ENCODE measurements at regions not wholly inside any gene's neighbourhood (a gene's known extent, or its start where the extent isn't known, plus 50 kb on each side); places are given as distances from the start of the nearest gene placed in this dataset.

- no peak for TF ChIP-seq SCRT1 (tag by site-specific recombination; IDR thresholded peaks at IDR 0.05; ENCODE audit: borderline replicate concordance)
- TF ChIP-seq ZNF350 (tag by site-specific recombination; IDR thresholded peaks at IDR 0.05), result no peak
- TF ChIP-seq ZNF548 (tag by site-specific recombination; IDR thresholded peaks at IDR 0.05), result no peak
- TF ChIP-seq TRIM28 (IDR thresholded peaks at IDR 0.05; ENCODE audit: borderline replicate concordance, low read length), result no peak
Observed at GRCh38 chr12:92509156-92509738, 193.5 kb upstream of the PLEKHG7 start (continued).

- Histone ChIP-seq H3K27ac (ENCODE audit: extremely low read depth, low read depth, low read length) (no peak overlapping the region), H3K36me3 (ENCODE audit: control insufficient read depth in 2 of 2, insufficient read depth in 1 of 2, low read length in 2 of 2) (no peaks in the 10 kb centered on the region), H3K4me1 (ENCODE audit: control insufficient read depth, insufficient read depth, low read length) (no peaks in the 10 kb centered on the region), H3K4me3 (ENCODE audit: low read depth, low read length) (no peak overlapping the region), H3K9me3 (ENCODE audit: control insufficient read depth, insufficient read depth, low read depth, low read length) (no peaks in the 10 kb centered on the region)
- CTCF ChIA-PET, result interaction anchor here (0.7 kb wide), 2 partner anchors 14 to 804 kb away, joined by 3 to 4 read pairs; no protein-coding TSS in a partner anchor
- POLR2A ChIA-PET, result no interaction called here
- TF ChIP-seq GFI1B (tag by site-specific recombination; IDR thresholded peaks at IDR 0.05) (no peak), HOXD13 (CRISPR knock-in tag; IDR thresholded peaks at IDR 0.05; ENCODE audit: borderline replicate concordance) (no peak), ZEB2 (tag by site-specific recombination; IDR thresholded peaks at IDR 0.05) (no peak), SP3 (tag by site-specific recombination; IDR thresholded peaks at IDR 0.05) (no peak), ZNF701 (tag by site-specific recombination; IDR thresholded peaks at IDR 0.05) (no peak), MEIS1 (CRISPR knock-in tag; IDR thresholded peaks at IDR 0.05; ENCODE audit: borderline replicate concordance) (no peak), KLF10 (tag by site-specific recombination; IDR thresholded peaks at IDR 0.05) (no peak), ZNF248 (tag by site-specific recombination; IDR thresholded peaks at IDR 0.05) (no peak), HOXA7 (CRISPR knock-in tag; IDR thresholded peaks at IDR 0.05; ENCODE audit: borderline replicate concordance) (no peak)
- TF ChIP-seq, protein P1, sequence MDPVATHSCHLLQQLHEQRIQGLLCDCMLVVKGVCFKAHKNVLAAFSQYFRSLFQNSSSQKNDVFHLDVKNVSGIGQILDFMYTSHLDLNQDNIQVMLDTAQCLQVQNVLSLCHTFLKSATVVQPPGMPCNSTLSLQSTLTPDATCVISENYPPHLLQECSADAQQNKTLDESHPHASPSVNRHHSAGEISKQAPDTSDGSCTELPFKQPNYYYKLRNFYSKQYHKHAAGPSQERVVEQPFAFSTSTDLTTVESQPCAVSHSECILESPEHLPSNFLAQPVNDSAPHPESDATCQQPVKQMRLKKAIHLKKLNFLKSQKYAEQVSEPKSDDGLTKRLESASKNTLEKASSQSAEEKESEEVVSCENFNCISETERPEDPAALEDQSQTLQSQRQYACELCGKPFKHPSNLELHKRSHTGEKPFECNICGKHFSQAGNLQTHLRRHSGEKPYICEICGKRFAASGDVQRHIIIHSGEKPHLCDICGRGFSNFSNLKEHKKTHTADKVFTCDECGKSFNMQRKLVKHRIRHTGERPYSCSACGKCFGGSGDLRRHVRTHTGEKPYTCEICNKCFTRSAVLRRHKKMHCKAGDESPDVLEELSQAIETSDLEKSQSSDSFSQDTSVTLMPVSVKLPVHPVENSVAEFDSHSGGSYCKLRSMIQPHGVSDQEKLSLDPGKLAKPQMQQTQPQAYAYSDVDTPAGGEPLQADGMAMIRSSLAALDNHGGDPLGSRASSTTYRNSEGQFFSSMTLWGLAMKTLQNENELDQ (tag by site-specific recombination; IDR thresholded peaks at IDR 0.05; ENCODE audit: low read depth), result no peak
Observed at GRCh38 chr12:92506891-92507290, 195.9 kb upstream of the PLEKHG7 start.

DNA sequence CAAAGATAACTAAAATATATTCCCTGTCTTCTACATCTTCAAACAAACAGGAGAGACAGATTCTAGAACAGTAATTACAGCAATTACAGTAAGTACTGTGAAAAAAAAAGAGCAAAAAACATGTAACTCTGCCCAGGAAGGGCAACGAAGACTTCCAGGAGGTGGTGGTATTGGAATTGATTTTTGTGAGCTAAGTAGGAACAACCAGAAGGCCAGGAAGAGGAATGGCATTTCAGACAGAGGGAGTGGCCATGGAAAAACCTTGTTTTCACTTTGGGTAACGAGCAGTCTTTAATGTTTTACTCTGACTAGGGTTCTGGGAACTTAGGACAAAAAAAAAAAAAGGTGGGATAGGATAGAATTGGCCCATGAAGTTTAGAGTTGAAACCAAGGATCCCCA, 196.3 kb upstream of the PLEKHG7 start:
- H3K4me3 ChIP-seq (ENCODE audit: low read depth, low read length), result no peak overlapping the region
- TF ChIP-seq ZNF157 (tag by site-specific recombination; IDR thresholded peaks at IDR 0.05) (no peak), ZXDB (tag by site-specific recombination; IDR thresholded peaks at IDR 0.05) (no peak), SETDB1 (IDR thresholded peaks at IDR 0.05; ENCODE audit: insufficient read length, low read length) (no peak)
- CTCF ChIA-PET, result interaction anchor here (0.6 to 0.7 kb wide), 3 partner anchors 13 to 804 kb away, joined by 3 to 4 read pairs (median 4); no protein-coding TSS in a partner anchor
- no peaks in the 10 kb centered on the region for H3K9me3 ChIP-seq (ENCODE audit: control insufficient read depth, insufficient read depth, low read depth, low read length)
- no peak overlapping the region for H3K27ac ChIP-seq (ENCODE audit: extremely low read depth, low read depth, low read length)
- no peaks in the 10 kb centered on the region for H3K36me3 ChIP-seq (ENCODE audit: control insufficient read depth in 2 of 2, insufficient read depth in 1 of 2, low read length in 2 of 2)
- POLR2A ChIA-PET, result no interaction called here
- H3K4me1 ChIP-seq (ENCODE audit: control insufficient read depth, insufficient read depth, low read length), result no peaks in the 10 kb centered on the region

GRCh38 chr12:92505254-92506231, 197.2 kb upstream of the PLEKHG7 start:
- no peak overlapping the region for H3K27ac ChIP-seq (ENCODE audit: extremely low read depth, low read depth, low read length)
- no peaks in the 10 kb centered on the region for H3K9me3 ChIP-seq (ENCODE audit: control insufficient read depth, insufficient read depth, low read depth, low read length)
- ChIA-PET CTCF (interaction anchor here (0.6 kb wide), 2 partner anchors 36 to 76 kb away, joined by 4 read pairs; no protein-coding TSS in a partner anchor), POLR2A (no interaction called here)
- H3K36me3 ChIP-seq (ENCODE audit: control insufficient read depth in 2 of 2, insufficient read depth in 1 of 2, low read length in 2 of 2), result no peaks in the 10 kb centered on the region
- H3K4me1 ChIP-seq (ENCODE audit: control insufficient read depth, insufficient read depth, low read length), result no peaks in the 10 kb centered on the region
- H3K4me3 ChIP-seq (ENCODE audit: low read depth, low read length), result no peak overlapping the region
- TF ChIP-seq ZNF670 (tag by site-specific recombination; IDR thresholded peaks at IDR 0.05; ENCODE audit: low read depth) (no peak), ZNF501 (tag by site-specific recombination; IDR thresholded peaks at IDR 0.05) (no peak), ZNF660 (tag by site-specific recombination; IDR thresholded peaks at IDR 0.05) (no peak), HIC1 (tag by site-specific recombination; IDR thresholded peaks at IDR 0.05) (no peak), ZNF747 (tag by site-specific recombination; IDR thresholded peaks at IDR 0.05) (no peak), ZNF792 (tag by site-specific recombination; IDR thresholded peaks at IDR 0.05) (no peak), ZBTB21 (tag by site-specific recombination; IDR thresholded peaks at IDR 0.05) (no peak)
